CD4-positive, alpha-beta memory T cell (primary cell): ENCODE measurements at regions not wholly inside any gene's neighbourhood (a gene's known extent, or its start where the extent isn't known, plus 50 kb on each side); places are given as distances from the start of the nearest gene placed in this dataset.

ENCODE experiments used
- CTCF ChIA-PET: fragments of 350-600 bp; sonication (Branson Sonifier 250); formaldehyde crosslinking; loops from one replicate; lab custom pipeline; 2021; ENCODE audit warnings: inconsistent platforms; ENCODE audit not compliant: partially characterized antibody; lab: Charles Lee
- POLR2A ChIA-PET: fragments of 350-600 bp; sonication (Branson Sonifier 250); formaldehyde crosslinking; loops from one replicate; lab custom pipeline; 2021; ENCODE audit not compliant: partially characterized antibody; lab: Charles Lee
- DNase-seq, 5 donors: peaks; one replicate each; pipeline versions ENCODE4 v3.0.0 to v3.0.0-alpha.2; 2020 to 2022; ENCODE audit warnings: mixed read lengths in 1 of 5
- H3K27ac ChIP-seq: one replicate; pipeline ENCODE4 v1.7.0; 2013; ENCODE audit warnings: low read depth, low read length
- H3K27me3 ChIP-seq: 2 replicates; pipeline ENCODE4 v1.7.0; 2013; ENCODE audit warnings: mild to moderate bottlenecking, low read length, moderate library complexity; ENCODE audit not compliant: insufficient read depth
- H3K36me3 ChIP-seq: 2 replicates; pipeline ENCODE4 v1.7.0; 2013; ENCODE audit warnings: mild to moderate bottlenecking, low read length, moderate library complexity; ENCODE audit not compliant: insufficient read depth
- H3K4me1 ChIP-seq: 2 replicates; pipeline ENCODE4 v1.7.0; 2013; ENCODE audit warnings: mild to moderate bottlenecking, low read length, moderate library complexity; ENCODE audit not compliant: insufficient read depth
- H3K4me3 ChIP-seq, 2 donors: one replicate each; pipeline ENCODE4 v1.7.0; 2013; ENCODE audit warnings: low read length in 2 of 2, mild to moderate bottlenecking in 1 of 2
- H3K9me3 ChIP-seq, 2 donors: one replicate each; pipeline ENCODE4 v1.7.0; 2013; ENCODE audit warnings: low read length in 2 of 2, control low read depth in 1 of 2; ENCODE audit not compliant: control insufficient read depth in 1 of 2
- H3K27ac Mint-ChIP-seq, 7 donors: one replicate each; pipeline ENCODE4 v1.8.0; 2020 to 2021; ENCODE audit warnings: mixed read lengths in 7 of 7, mild to moderate bottlenecking in 6 of 7, inconsistent platforms in 3 of 7, moderate library complexity in 3 of 7
- H3K27me3 Mint-ChIP-seq, 2 donors: one replicate each; pipeline ENCODE4 v1.8.0; 2020 to 2021; ENCODE audit warnings: mixed read lengths in 2 of 2
- H3K36me3 Mint-ChIP-seq, 2 donors: one replicate each; pipeline ENCODE4 v1.8.0; 2020 to 2021; ENCODE audit warnings: mixed read lengths in 2 of 2, inconsistent platforms in 1 of 2, mild to moderate bottlenecking in 1 of 2
- H3K4me1 Mint-ChIP-seq, 4 donors: one replicate each; pipeline ENCODE4 v1.8.0; 2020 to 2021; ENCODE audit warnings: mixed read lengths in 4 of 4, mild to moderate bottlenecking in 1 of 4
- H3K4me3 Mint-ChIP-seq, 8 donors: one replicate each; pipeline ENCODE4 v1.8.0; 2020 to 2021; ENCODE audit warnings: mixed read lengths in 8 of 8, mild to moderate bottlenecking in 7 of 8, moderate library complexity in 6 of 8, inconsistent platforms in 3 of 8
- H3K9me3 Mint-ChIP-seq, 8 donors: one replicate each; pipeline ENCODE4 v1.8.0; 2020 to 2021; ENCODE audit warnings: mixed read lengths in 8 of 8, mild to moderate bottlenecking in 5 of 8, inconsistent platforms in 3 of 8, moderate library complexity in 1 of 8
- intact Hi-C: fragments of 100-400 bp; cut with micrococcal nuclease; formaldehyde crosslinking; loops from one replicate; pipeline ENCODE4 v1.15.1; 2023

DNA sequence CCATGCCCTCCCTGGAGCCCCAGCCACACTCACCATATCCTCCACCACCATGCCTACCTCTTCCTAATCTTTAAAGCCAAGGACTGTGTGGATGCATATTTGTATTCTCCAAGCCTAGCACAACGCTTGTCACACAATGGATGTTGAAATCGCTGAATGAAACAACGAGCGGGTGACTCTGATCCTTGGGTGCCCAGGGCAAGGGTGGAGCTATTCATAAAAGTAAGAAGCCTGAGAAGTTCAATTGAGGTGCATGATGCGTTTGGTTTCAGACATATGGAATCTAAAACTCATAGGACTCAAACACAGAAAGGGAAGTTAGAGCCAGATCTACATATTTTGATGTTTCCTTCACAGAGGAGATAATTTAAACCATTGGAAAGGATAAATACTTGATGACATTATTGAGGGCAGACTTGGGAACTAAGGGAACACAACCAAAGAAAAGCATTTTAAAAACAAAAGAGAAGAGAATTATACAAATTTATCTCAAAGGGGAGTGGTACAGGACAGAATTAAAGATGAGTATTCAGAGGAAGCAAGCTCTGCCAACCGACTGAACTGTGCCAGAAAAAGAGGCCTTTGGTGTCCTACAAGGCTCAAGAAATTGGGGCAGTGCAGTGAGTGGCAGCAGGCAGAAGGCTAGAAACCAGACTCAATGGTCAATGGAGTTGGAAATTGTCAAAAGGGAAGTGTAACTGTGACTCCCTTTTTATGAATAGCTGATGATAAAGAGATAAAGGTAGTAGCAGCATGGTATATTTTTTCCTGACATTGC is 200.6 kb upstream of the NCKAP5 start:
- no peaks in the 10 kb centered on the region for H3K4me1 Mint-ChIP-seq
- Histone ChIP-seq H3K27me3 (no peaks in the 10 kb centered on the region), H3K4me3 (no peak overlapping the region), H3K36me3 (no peaks in the 10 kb centered on the region), H3K4me1 (no peaks in the 10 kb centered on the region), H3K27ac (no peak overlapping the region), H3K9me3 (no peaks in the 10 kb centered on the region)
- H3K27ac Mint-ChIP-seq = no peak overlapping the region
- H3K9me3 Mint-ChIP-seq = no peaks in the 10 kb centered on the region
- no peaks in the 10 kb centered on the region for H3K36me3 Mint-ChIP-seq
- H3K4me3 Mint-ChIP-seq = no peak overlapping the region
- H3K27me3 Mint-ChIP-seq = peaks cover 0 to 10% of the 10 kb centered on the region in 2 donors
- intact Hi-C loops = no loop called here
- ChIA-PET CTCF (no interaction called here), POLR2A (no interaction called here)
- DNase-seq = no peak

DNA sequence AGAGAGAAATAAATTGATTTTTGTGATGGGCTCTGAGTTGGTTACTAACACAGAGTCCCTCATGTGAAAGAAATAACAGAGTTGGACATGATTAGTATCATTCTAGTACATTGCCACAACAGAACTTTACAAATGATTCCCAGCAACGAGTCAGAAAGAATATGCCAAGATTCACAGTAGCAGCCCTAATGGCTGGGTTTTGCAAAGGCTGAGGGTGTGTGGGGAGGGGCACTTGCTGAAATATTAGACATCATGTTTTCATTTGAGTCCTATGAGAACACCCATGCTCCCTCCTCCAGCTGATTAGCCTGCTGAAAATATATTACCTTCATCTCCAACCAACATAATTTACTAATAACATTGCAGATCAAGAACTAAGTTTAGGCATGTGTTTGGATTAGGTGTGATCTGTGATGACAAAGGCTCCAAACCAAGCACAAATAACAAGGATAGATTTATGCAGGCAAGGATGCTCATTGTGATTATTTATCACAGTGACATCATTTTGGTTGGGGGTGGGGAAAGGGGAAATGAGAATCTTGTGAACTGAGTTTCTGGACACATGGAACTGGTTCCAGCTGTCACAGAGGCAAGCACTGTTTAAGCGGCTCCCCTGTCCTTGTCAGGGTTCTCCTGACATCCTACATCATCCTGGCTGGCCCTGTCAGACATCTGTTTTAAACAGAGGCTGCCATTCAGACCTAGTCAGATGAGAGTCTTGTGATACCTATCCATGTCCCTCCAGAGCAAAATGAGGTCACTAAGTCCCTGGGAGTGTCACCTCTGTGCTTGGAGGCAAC is 205.8 kb upstream of the NCKAP5 start:
- Histone ChIP-seq H3K4me3 (no peak overlapping the region), H3K27ac (no peak overlapping the region), H3K4me1 (no peaks in the 10 kb centered on the region), H3K9me3 (no peaks in the 10 kb centered on the region), H3K27me3 (no peaks in the 10 kb centered on the region), H3K36me3 (no peaks in the 10 kb centered on the region)
- Mint-ChIP-seq H3K27ac (no peak overlapping the region), H3K27me3 (peaks cover 0 to 8% of the 10 kb centered on the region in 2 donors), H3K4me1 (no peaks in the 10 kb centered on the region), H3K4me3 (no peak overlapping the region), H3K9me3 (no peaks in the 10 kb centered on the region), H3K36me3 (no peaks in the 10 kb centered on the region)
- ChIA-PET POLR2A (no interaction called here), CTCF (interaction anchor here (1.5 kb wide), 1 partner anchor 70 kb away, joined by 3 read pairs; no protein-coding TSS in a partner anchor)
- intact Hi-C loops = no loop called here
- no peak for DNase-seq

DNA sequence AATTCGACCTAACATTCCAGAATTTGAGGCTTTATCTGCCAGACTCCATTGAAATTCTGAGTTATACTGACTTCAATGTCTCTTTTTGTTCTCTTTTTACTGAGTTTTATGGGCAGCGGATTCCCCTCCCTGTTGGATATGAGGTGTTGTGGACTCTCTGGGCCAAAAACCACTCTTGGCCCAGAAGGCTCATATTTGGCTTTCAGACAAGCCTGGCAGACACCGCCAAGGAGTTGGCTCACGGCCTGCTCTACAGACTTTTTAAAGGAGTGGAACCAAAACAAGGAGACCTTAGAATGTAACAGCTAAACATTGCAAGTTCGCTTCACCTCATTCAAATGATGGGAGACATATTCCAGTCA is 206.4 kb upstream of the NCKAP5 start:
- Histone ChIP-seq H3K27ac (no peak overlapping the region), H3K9me3 (no peaks in the 10 kb centered on the region), H3K4me1 (no peaks in the 10 kb centered on the region), H3K4me3 (no peak overlapping the region), H3K36me3 (no peaks in the 10 kb centered on the region), H3K27me3 (no peaks in the 10 kb centered on the region)
- POLR2A ChIA-PET = no interaction called here
- no peak for DNase-seq
- H3K27ac Mint-ChIP-seq = no peak overlapping the region
- CTCF ChIA-PET = no interaction called here
- H3K9me3 Mint-ChIP-seq = no peaks in the 10 kb centered on the region
- intact Hi-C loops = no loop called here
- H3K27me3 Mint-ChIP-seq = peaks cover 0 to 8% of the 10 kb centered on the region in 2 donors
- no peaks in the 10 kb centered on the region for H3K36me3 Mint-ChIP-seq
- H3K4me3 Mint-ChIP-seq = no peak overlapping the region
- no peaks in the 10 kb centered on the region for H3K4me1 Mint-ChIP-seq

DNA sequence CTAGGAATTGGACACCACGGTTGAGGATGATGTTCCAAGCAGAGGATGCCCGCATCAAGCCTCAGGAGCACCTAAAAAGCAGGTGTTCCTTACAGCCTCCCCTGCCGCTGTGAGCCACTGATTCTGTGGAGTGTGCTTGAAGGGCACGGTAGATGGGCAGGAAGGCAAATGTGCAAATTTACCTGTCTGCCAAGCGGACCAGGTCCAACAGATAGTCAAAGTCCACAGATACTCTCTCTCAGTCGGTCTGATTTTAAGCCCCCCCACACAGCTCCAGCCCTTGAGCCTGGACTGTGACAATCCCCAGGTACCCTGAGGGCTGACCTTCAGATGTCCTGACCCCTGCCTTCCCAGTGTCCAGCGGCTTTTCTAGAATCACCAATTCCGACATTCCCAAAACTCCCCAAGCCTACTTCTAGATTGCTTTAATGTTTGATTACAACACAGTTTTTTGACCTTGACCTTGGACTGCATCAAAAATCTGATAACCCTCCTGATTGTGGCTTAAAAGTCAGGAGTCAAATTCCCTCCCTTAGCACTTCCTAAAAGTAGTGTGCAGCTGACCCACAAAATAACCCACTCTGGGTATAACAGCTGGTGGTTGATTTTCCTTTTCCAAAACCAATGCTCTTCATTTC is 208.8 kb upstream of the NCKAP5 start:
- no peak overlapping the region for H3K27ac Mint-ChIP-seq
- Histone ChIP-seq H3K27ac (no peak overlapping the region), H3K4me1 (no peaks in the 10 kb centered on the region), H3K36me3 (no peaks in the 10 kb centered on the region), H3K9me3 (no peaks in the 10 kb centered on the region), H3K4me3 (no peak overlapping the region), H3K27me3 (no peaks in the 10 kb centered on the region)
- no peaks in the 10 kb centered on the region for H3K36me3 Mint-ChIP-seq
- peaks cover 0 to 5% of the 10 kb centered on the region in 2 donors for H3K27me3 Mint-ChIP-seq
- intact Hi-C loops = no loop called here
- no peaks in the 10 kb centered on the region for H3K9me3 Mint-ChIP-seq
- no peaks in the 10 kb centered on the region for H3K4me1 Mint-ChIP-seq
- ChIA-PET POLR2A (no interaction called here), CTCF (no interaction called here)
- no peak for DNase-seq
- H3K4me3 Mint-ChIP-seq = no peak overlapping the region

DNA sequence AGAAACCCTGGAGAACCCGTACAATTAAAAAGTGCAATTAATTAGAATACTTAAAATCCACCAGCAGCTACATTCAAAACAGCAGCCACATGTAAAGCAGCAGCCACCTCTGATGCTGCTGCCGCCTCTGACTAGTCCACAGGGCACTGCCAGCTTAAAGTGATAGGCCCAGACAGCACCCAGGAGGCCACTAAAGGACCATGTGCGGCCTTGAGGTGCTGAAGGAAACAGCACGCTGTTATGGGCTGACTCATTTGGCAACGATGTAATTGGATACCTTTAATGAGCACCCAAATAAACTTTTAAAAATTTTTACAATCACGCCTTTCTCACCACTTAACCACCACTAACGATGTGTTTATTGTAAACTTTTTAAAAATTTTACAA is 209.3 kb upstream of the NCKAP5 start:
- Mint-ChIP-seq H3K4me3 (no peak overlapping the region), H3K4me1 (no peaks in the 10 kb centered on the region), H3K27me3 (peaks cover 0 to 3% of the 10 kb centered on the region in 2 donors), H3K36me3 (no peaks in the 10 kb centered on the region), H3K27ac (no peak overlapping the region), H3K9me3 (peaks cover 0 to 3% (median 0%) of the 10 kb centered on the region in 8 donors)
- Histone ChIP-seq H3K27ac (no peak overlapping the region), H3K4me1 (no peaks in the 10 kb centered on the region), H3K4me3 (no peak overlapping the region), H3K27me3 (no peaks in the 10 kb centered on the region), H3K9me3 (no peaks in the 10 kb centered on the region), H3K36me3 (no peaks in the 10 kb centered on the region)
- ChIA-PET POLR2A (no interaction called here), CTCF (no interaction called here)
- no peak for DNase-seq
- intact Hi-C loops = no loop called here

DNA sequence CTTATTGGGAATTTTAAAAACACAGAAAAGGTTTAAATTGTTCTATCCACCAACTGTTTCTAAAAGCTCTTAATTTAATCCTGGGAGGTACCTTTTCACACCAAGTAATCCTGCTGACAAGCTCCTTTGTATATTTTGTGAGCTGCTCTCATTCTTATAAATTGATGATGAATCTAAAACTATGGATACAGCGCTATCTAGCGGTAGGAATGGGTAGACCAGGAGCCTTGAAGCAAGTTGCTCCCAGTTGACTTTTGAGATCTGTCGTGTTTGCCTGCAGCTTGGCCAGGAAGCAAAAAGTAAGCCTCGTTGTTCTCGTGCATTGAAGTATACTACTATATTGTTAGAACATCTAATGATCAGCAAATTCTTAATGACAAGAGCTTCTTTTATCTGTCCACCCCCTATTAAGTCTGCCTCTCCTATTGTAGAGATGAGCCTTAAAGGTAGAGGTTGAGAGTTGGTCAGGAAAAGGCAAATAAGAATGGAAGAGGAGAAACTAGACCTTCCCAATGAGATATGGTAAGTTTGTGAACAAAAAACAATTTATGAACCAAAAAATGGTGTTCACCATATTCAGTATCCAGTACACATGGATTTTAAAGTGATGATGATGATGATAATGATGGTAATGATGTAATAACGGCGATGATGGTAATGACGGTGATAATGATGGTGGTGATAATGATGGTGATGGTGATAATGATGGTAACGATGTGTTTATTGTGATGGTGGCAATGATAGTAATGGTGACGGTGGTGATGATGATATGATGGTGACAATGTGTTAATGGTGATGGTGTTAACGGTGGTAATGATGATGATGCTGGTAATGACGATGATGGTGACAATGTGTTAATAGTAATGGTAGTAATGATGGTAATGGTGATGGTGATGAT is 212.1 kb upstream of the NCKAP5 start:
- Histone ChIP-seq H3K36me3 (no peaks in the 10 kb centered on the region), H3K4me3 (no peak overlapping the region), H3K9me3 (no peaks in the 10 kb centered on the region), H3K27ac (no peak overlapping the region), H3K27me3 (no peaks in the 10 kb centered on the region), H3K4me1 (no peaks in the 10 kb centered on the region)
- intact Hi-C loops = no loop called here
- H3K4me3 Mint-ChIP-seq = no peak overlapping the region
- H3K27ac Mint-ChIP-seq = no peak overlapping the region
- peaks cover 0 to 4% of the 10 kb centered on the region in 2 donors for H3K27me3 Mint-ChIP-seq
- DNase-seq = peak in 3 of 5 donors; percentile 0 to 10 (median 3)
- CTCF ChIA-PET = interaction anchor here (1.1 to 1.2 kb wide), 2 partner anchors 15 to 20 kb away, joined by 3 to 4 read pairs; no protein-coding TSS in a partner anchor
- POLR2A ChIA-PET = no interaction called here
- H3K9me3 Mint-ChIP-seq = peaks cover 0 to 3% (median 0%) of the 10 kb centered on the region in 8 donors
- H3K4me1 Mint-ChIP-seq = no peaks in the 10 kb centered on the region
- no peaks in the 10 kb centered on the region for H3K36me3 Mint-ChIP-seq
